Fibroblast of lung (primary cell): ENCODE measurements at regions not wholly inside any gene's neighbourhood (a gene's known extent, or its start where the extent isn't known, plus 50 kb on each side); places are given as distances from the start of the nearest gene placed in this dataset.

Experiments used
- DNase-seq, 2 donors: peaks; one replicate each; pipeline versions ENCODE4 v3.0.0 to v3.0.0-alpha.2; 2010; ENCODE audit warnings: low read depth in 2 of 2
- H2AFZ ChIP-seq: 2 replicates; pipeline ENCODE4 v1.5.1; 2012; ENCODE audit warnings: low read length, control low read depth, inconsistent platforms
- H3K27ac ChIP-seq: 2 replicates; pipeline ENCODE4 v1.5.1; 2011; ENCODE audit warnings: low read length, control low read depth; ENCODE audit not compliant: insufficient read depth
- H3K27me3 ChIP-seq: 2 replicates; pipeline ENCODE4 v1.5.1; 2011; ENCODE audit warnings: mild to moderate bottlenecking, low read length; ENCODE audit not compliant: control insufficient read depth, insufficient read depth
- H3K36me3 ChIP-seq: 2 replicates; pipeline ENCODE4 v1.5.1; 2011; ENCODE audit warnings: low read length; ENCODE audit not compliant: control insufficient read depth, insufficient read depth
- H3K4me1 ChIP-seq: 2 replicates; pipeline ENCODE4 v1.5.1; 2011; ENCODE audit warnings: low read length; ENCODE audit not compliant: control insufficient read depth, insufficient read depth; ENCODE audit errors: extremely low read depth
- H3K4me2 ChIP-seq: 2 replicates; pipeline ENCODE4 v1.5.1; 2011; ENCODE audit warnings: low read length, control low read depth; ENCODE audit not compliant: insufficient read depth; ENCODE audit errors: extremely low read depth
- H3K4me3 ChIP-seq, 4 experiments: fragments of 200-600 bp in 1 of 4; sonication (generic) in 1 of 4; replicated peaks in 1 of 4; 2 replicates each; pipeline ENCODE4 v1.5.1; 2011 to 2016; ENCODE audit warnings: low read length in 4 of 4, low read depth in 3 of 4, mild to moderate bottlenecking in 3 of 4, control low read depth in 2 of 4, inconsistent platforms in 1 of 4, mixed read lengths in 1 of 4; ENCODE audit not compliant: insufficient read depth in 1 of 4; ENCODE audit errors: control extremely low read depth in 1 of 4
- H3K79me2 ChIP-seq: 2 replicates; pipeline ENCODE4 v1.5.1; 2012; ENCODE audit warnings: mild to moderate bottlenecking, low read length, inconsistent platforms; ENCODE audit not compliant: control insufficient read depth, insufficient read depth
- H3K9ac ChIP-seq: 2 replicates; pipeline ENCODE4 v1.5.1; 2011; ENCODE audit warnings: mild to moderate bottlenecking, low read length, control low read depth; ENCODE audit not compliant: insufficient read depth
- H3K9me3 ChIP-seq: 2 replicates; pipeline ENCODE4 v1.5.1; 2012; ENCODE audit warnings: low read depth, low read length; ENCODE audit not compliant: control insufficient read depth, insufficient read depth
- H4K20me1 ChIP-seq: 2 replicates; pipeline ENCODE4 v1.5.1; 2011; ENCODE audit warnings: low read length; ENCODE audit not compliant: control insufficient read depth, insufficient read depth; ENCODE audit errors: extremely low read depth
- EZH2 ChIP-seq: IDR thresholded peaks from 2 replicates; pipeline ENCODE4 v1.5.1; 2012; ENCODE audit warnings: low read length, control low read depth, mild to moderate bottlenecking; ENCODE audit errors: missing control alignments
- TF ChIP-seq, protein P1 (sequence below), 2 donors: IDR thresholded peaks in 1 of 2; conservative IDR thresholded peaks in 1 of 2; 1 replicate in 1 of 2; 2 replicates in 1 of 2; pipeline ENCODE4 v1.5.1; 2011 to 2012; ENCODE audit warnings: low read length in 2 of 2, control low read depth in 1 of 2, inconsistent platforms in 1 of 2, low read depth in 1 of 2, mild to moderate bottlenecking in 1 of 2

DNA sequence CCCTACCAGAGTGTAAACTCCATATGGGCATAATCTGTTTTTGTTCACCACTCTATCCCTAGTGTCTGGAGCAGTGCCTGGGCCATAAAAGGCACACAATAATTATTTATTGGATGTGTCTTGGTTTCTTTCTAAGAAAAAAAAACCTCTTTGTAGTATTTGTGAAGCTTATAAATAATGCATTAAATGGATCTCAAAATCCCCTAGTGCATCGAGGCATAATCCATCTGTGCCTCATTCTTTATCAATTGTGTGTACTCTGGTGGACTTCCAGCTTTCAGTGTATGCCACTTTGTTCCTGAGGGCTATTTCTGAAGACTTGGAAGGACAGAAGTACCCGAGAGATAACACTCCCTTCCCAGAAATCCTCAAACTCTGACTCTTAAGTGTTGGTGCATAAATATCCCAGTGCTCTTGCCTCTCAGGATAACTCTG, 255.0 kb upstream of the PHYHIPL start:
- no peaks in the 10 kb centered on the region for H4K20me1 ChIP-seq
- H3K4me1 ChIP-seq = peaks cover 7% of the 10 kb centered on the region
- TF ChIP-seq, protein P1, sequence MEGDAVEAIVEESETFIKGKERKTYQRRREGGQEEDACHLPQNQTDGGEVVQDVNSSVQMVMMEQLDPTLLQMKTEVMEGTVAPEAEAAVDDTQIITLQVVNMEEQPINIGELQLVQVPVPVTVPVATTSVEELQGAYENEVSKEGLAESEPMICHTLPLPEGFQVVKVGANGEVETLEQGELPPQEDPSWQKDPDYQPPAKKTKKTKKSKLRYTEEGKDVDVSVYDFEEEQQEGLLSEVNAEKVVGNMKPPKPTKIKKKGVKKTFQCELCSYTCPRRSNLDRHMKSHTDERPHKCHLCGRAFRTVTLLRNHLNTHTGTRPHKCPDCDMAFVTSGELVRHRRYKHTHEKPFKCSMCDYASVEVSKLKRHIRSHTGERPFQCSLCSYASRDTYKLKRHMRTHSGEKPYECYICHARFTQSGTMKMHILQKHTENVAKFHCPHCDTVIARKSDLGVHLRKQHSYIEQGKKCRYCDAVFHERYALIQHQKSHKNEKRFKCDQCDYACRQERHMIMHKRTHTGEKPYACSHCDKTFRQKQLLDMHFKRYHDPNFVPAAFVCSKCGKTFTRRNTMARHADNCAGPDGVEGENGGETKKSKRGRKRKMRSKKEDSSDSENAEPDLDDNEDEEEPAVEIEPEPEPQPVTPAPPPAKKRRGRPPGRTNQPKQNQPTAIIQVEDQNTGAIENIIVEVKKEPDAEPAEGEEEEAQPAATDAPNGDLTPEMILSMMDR (conservative IDR thresholded peaks at IDR 0.05 in 1 of 2, IDR thresholded peaks at IDR 0.05 in 1 of 2; ENCODE audit: low read depth in 1 of 2, low read length in 2 of 2) = no peak
- TF ChIP-seq EZH2 = no peak
- DNase-seq = no peak
- H3K4me2 ChIP-seq = no peak overlapping the region
- H3K79me2 ChIP-seq = no peaks in the 10 kb centered on the region
- H3K9ac ChIP-seq = no peak overlapping the region
- no peak overlapping the region for H3K27ac ChIP-seq
- no peaks in the 10 kb centered on the region for H3K36me3 ChIP-seq
- H3K9me3 ChIP-seq = no peaks in the 10 kb centered on the region
- no peak overlapping the region for H2AFZ ChIP-seq
- H3K4me3 ChIP-seq = no peak overlapping the region
- no peaks in the 10 kb centered on the region for H3K27me3 ChIP-seq

GRCh38 chr10:58925381-58925780, 251.1 kb upstream of the PHYHIPL start:
- Histone ChIP-seq H3K9ac (no peak overlapping the region), H3K4me2 (no peak overlapping the region), H3K79me2 (no peaks in the 10 kb centered on the region), H3K9me3 (no peaks in the 10 kb centered on the region), H3K4me1 (peaks cover 4% of the 10 kb centered on the region), H4K20me1 (no peaks in the 10 kb centered on the region), H3K36me3 (no peaks in the 10 kb centered on the region), H3K27ac (no peak overlapping the region), H3K27me3 (no peaks in the 10 kb centered on the region), H3K4me3 (no peak overlapping the region), H2AFZ (no peak overlapping the region)
- no peak for DNase-seq
- TF ChIP-seq EZH2 = no peak
- TF ChIP-seq, protein P1 (conservative IDR thresholded peaks at IDR 0.05 in 1 of 2, IDR thresholded peaks at IDR 0.05 in 1 of 2; ENCODE audit: low read depth in 1 of 2, low read length in 2 of 2) = no peak

- no peak overlapping the region for H3K27ac ChIP-seq
- peak in 1 of 2 donors; percentile 66 for DNase-seq
- TF ChIP-seq, protein P1 (conservative IDR thresholded peaks at IDR 0.05 in 1 of 2, IDR thresholded peaks at IDR 0.05 in 1 of 2; ENCODE audit: low read depth in 1 of 2, low read length in 2 of 2) = no peak
- no peak for TF ChIP-seq EZH2
- H3K4me3 ChIP-seq = no peak overlapping the region
- no peaks in the 10 kb centered on the region for H3K27me3 ChIP-seq
- no peak overlapping the region for H2AFZ ChIP-seq
- H3K4me1 ChIP-seq = no peaks in the 10 kb centered on the region
- no peak overlapping the region for H3K4me2 ChIP-seq
- no peak overlapping the region for H3K9ac ChIP-seq
- H3K9me3 ChIP-seq = no peaks in the 10 kb centered on the region
- no peaks in the 10 kb centered on the region for H3K79me2 ChIP-seq
- H3K36me3 ChIP-seq = no peaks in the 10 kb centered on the region
- no peaks in the 10 kb centered on the region for H4K20me1 ChIP-seq
Observed at GRCh38 chr10:58930500-58930899, 245.9 kb upstream of the PHYHIPL start.
